HG03565 (cell line): ENCODE measurements at regions not wholly inside any gene's neighbourhood (a gene's known extent, or its start where the extent isn't known, plus 50 kb on each side); places are given as distances from the start of the nearest gene placed in this dataset.
"Not testable (repeated sequence)": the region's sequence is repeated elsewhere in the genome, so short reads cannot be mapped to it uniquely, and the experiment has no call there.

ENCODE experiments used
- ATAC-seq: cut with Tn5 transposase; IDR thresholded peaks from one replicate; pipeline ENCODE4 v1.9.1; 2021; ENCODE audit warnings: mild to moderate bottlenecking, moderate library complexity; ENCODE audit not compliant: unreplicated experiment

DNA sequence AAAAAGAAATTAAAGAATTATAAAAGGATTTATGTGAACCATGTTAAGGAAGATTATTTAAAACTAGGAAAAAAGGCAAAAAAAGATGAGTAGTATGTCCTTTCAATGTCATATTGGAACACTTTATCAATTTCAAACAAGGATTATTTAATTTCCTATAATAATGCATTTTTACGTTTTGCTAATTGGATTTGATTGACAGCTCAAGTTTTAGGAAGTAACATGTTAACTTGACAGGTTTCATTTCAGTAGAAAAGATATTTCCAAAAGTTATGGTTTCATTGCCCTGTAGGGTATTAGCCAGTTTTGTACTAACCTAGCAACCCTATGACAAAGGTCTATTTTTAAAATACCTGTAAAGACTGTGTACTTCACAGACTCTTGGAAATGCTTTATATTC, 379.6 kb upstream of the ZFP42 start:
- no peak for ATAC-seq

DNA sequence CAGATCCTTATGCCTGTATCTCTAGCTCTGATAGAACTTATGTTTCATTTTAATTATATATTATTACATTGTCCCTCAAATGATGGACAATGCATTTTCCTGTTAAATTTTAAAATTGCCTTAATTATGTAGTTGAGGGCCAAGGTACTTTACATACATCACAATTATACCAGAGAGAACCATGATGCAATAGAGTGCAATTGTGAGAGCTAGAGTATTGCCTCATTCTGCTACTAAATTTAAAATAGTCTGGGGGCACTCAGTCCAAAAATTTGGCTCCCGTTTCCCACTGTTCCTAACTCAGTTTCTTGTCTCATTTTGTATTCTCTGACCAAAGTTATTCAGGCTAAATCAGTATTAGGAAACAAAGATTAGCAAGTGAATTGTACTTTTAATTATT, 378.5 kb upstream of the ZFP42 start:
- no peak for ATAC-seq

DNA sequence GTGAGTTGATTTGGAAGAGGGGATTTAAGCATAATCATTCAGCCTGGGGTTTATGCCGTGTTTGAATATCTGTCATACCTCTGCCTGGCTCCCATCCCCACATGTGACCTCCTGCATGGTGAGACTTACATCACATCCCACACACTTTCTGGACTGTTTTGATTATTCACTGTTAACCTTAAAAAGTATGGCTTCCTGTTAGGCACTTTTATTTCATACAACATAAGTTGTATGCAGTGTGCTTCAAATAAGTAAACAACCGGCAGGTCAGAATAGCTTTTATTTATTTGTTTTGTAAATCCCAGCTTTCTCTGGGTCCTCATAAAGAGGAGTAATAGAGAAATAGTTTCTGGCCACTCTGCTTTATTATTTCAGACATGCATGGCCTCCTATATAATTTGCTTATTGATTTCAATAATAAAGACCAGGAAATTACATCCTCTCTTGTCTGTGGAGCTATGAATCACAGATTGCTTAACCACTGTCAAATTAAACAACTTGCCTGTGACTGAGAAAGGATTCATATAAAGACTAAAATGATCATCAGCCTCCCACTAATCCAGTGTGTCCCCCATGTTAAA, 376.8 kb upstream of the ZFP42 start:
- no peak for ATAC-seq

DNA sequence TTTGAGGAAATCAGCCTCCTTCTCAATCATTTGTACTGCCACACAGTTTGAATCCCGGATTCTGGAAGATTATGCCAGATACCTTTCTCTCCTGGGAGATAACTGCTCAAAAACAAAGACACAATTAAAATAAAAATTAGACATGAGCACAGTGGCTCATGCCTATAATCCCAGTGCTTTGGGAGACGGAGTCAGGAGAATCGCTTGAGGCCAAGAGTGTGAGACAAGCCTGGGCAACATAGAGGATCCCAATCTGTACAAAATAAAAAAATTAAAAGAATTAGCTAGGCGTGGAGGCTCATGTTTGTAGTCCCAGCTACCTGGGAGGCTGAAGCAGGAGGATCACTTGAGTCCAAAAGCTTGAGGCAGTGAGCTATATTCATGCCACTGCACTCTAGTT, 376.3 kb upstream of the ZFP42 start:
- ATAC-seq = no peak

DNA sequence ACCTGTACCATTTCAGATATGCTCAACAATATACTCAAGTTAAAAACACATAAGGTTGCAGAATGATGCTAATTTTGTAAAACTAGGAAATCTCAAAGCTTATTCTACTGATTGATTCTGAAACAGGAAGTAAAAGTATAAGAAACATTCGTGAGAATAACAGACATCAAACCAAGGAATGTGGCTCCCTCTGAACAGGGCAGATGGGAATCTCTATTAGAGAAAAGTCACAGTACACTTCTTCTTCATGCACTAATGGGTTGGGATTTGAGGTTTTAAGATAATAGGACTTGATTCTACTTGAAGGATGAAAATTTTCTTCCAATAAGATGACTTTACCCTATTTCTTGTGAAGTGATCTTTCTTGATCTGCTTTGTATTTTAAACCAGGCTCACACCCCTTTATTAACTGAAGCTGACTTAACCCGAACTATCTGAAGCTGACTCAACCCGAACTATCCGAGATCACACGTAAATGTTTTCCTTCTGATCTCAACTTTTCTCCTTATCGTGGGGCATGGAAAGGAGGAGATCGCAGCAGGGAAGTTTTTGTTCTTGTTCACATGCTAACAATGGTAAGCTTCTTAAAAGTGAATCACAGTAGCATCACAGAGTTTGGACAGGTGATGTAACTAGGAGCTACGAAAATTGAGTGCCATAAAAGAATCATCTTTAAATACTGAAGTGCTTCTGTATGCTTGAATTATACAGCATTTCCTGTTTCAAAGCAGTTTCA, 363.1 kb upstream of the ZFP42 start:
- no peak for ATAC-seq

GRCh38 chr4:187633245-187633644, 362.3 kb upstream of the ZFP42 start:
- ATAC-seq = no peak

DNA sequence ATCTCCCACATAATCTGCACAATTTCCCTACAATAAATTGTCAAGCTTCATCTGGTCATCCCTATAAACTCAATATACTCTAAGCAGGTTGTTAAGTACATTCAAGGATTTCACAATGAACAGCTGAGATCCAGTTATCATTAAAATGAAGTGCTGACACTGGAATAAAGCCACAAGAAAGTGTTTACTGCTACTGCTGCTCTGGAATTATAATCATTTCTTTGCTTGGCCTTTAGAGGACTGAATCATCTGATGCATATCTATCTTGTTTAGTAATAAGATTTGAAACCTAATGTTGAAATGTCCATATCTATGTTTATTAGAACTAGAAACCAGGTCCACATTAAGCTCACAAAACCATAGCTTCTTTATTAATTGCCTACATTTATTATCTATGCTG, 338.6 kb upstream of the ZFP42 start:
- ATAC-seq = no peak

DNA sequence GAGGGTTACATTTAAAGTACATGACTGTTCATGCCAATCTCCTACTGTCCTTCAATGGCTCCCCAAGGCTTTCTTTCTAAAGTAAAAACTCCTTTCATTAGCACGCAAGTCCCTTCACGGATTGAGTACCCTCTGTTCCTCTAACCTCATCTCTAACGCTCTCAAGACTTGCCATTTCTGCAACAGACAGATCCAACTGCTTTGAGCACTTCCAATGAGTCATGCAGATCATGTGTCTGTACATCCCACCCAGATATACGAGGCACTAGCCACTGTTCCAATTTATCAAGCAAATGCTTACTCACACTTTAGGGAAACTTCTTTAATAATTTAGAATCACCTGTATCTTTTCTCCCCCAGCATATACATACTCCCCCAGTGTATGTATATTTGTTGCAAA, 332.5 kb upstream of the ZFP42 start:
- no peak for ATAC-seq

DNA sequence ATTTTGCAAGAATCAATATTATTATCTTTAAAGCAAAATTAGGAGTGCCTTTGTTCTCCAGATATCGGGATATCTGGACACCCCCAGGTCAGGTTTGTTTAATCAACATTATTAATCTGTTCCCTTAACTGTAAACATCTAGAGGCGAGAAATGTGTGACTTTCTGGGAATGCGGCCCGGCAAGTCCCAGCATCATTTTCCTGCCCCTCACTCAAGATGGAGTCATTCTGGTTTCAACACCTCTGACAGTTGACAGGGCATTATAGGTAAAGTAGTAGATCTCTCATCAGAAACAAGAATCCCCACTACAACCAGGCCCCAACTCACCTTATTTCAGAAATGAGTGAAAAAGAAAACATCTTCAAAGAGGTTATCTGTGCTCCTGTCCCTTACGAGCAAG, 331.6 kb upstream of the ZFP42 start:
- ATAC-seq = no peak

GRCh38 chr4:187665086-187665485, 330.5 kb upstream of the ZFP42 start:
- ATAC-seq = no peak

GRCh38 chr4:187666034-187666433, 329.5 kb upstream of the ZFP42 start:
- no peak for ATAC-seq

DNA sequence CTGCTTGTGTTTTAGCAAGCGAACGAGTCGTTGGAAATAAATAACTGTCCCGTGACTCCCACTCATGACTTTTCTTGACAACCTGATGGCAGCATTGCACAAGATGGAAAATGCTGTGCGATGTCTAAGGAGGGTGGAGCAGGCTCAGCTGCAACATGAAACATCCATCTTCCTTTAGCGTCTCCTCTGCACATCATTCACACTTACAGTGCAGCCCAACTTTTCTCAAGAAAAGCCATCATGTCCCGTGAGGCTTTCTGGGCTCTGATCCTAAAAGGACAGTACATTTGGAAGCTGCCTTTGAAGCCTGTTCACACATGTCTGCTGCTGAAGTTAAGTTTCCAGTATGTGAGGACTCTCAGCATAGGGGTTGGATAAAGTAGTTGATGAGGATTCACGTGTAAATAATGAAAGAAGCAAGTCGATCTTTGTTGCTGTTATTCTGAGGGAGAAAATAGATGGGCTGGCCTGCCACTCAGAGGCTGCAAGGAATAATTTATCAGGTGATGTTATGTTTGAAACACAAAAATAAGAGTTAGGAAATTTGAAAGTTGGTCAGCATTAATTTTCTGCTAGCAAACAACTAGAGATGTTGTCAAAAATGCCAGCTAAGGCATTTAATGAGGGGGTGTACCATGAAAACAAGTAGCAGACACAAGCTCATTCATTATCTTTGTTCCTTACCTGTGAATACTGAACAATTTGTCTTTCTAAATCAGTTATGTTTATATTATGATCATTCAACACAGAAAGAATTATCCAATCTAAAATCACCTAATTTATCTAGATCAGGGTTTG, 328.7 kb upstream of the ZFP42 start:
- no peak for ATAC-seq

DNA sequence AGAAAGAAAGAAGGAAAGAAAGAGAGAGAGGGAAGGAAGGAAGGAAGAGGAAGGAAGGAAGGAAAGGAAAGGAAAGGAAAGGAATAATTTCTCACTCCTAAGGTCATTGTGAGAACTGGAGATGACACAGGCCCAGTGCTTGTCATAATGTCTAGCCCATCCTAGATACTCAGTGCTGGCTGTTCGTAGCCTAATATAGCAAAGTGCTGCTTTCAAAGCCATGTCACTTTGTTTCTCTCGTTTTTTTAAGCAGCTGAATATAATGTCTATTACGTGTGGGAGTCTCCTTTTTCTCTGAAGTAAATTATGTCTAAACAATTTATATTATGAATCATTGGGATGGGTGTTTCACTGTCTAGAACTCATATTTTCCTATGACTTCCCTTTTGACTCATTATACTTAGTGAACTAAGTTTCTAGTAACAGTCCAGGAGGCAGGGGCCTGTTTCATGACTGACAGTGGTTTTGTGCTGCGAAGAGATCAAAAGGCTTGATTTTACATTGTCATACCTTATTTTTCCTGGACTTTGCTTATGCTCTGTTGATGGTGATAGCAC, 327.0 kb upstream of the ZFP42 start:
- ATAC-seq = no peak

- not testable (repeated sequence) for ATAC-seq
These were observed 324.1 kb upstream of the ZFP42 start for GRCh38 chr4:187671521-187671920.

- not testable (repeated sequence) for ATAC-seq
These were observed 323.6 kb upstream of the ZFP42 start for GRCh38 chr4:187671958-187672357.

- ATAC-seq = not testable (repeated sequence)
These were observed 323.0 kb upstream of the ZFP42 start for GRCh38 chr4:187672526-187672925.

- no peak for ATAC-seq
These were observed 316.1 kb upstream of the ZFP42 start for GRCh38 chr4:187679450-187679849.

DNA sequence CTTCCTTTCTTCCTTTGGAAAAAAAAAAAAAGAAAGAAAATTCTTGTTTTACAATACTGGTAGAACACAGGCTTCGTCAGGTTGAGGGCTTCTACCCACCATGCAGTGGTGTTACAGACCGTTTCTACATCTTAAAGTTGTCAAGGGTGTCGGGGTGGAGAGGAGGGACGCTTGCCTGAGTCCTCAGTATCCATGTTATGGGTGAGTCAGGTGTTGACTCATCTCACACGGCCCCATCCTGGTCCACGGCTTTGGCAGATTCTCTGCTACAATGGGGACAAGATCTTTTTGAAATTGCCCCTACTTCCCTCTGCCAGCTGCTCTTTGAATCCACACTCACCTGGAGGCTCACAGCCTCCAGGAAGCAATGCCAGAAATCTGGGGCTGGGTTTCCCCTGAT, 310.3 kb upstream of the ZFP42 start:
- ATAC-seq = no peak

- ATAC-seq = no peak
These were observed 307.9 kb upstream of the ZFP42 start for GRCh38 chr4:187687697-187688096.

- ATAC-seq = no peak
These were observed 302.9 kb upstream of the ZFP42 start for GRCh38 chr4:187692626-187693025.

DNA sequence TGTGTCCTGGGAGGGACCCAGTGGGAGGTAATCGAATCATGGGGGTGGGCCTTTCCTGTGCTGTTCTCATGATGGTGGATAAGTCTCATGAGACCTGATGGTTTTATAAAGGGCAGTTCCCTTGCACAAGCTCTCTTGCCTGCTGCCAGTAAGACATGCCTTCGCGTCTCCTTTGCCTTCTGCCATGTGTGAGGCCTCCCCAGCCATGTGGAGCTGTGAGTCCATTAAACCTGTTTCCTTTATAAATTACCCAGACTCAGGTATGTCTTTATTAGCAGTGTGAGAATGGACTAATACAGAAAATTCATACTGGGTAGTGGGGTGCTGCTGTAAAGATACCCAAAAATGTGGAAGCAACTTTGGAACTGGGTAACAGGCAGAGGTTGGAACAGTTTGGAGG, 300.0 kb upstream of the ZFP42 start:
- not testable (repeated sequence) for ATAC-seq

DNA sequence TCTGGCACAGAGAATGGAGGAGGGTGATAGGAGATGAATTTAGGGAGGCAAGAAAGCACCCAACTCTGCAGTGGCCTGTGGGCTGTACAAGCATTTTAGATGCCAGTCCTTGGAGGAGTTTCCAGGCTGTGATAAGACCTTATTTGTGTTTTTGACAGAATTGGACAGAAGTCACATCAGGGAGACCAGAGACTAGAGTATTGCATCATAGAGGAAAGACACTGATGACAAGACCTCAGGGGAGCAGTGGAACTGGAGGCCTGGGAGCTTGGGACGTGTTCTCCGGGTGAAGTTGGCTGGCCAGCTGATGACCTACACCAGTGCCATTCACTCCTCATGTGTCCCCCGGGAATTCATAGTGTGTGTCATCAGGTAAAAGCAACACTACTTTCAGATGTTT, 284.0 kb upstream of the ZFP42 start:
- ATAC-seq = no peak
